Lung (tissue), 11 donors: ENCODE measurements at regions not wholly inside any gene's neighbourhood (a gene's known extent, or its start where the extent isn't known, plus 50 kb on each side); places are given as distances from the start of the nearest gene placed in this dataset.

ENCODE experiments used
- ATAC-seq: fragments of 200-7000 bp; cut with Tn5 transposase; one replicate; pipeline ENCODE4 v1.9.1; 2020; ENCODE audit warnings: moderate number of reproducible peaks; ENCODE audit not compliant: insufficient read depth, low FRiP score
- DNase-seq, 3 donors: peaks; one replicate each; pipeline ENCODE4 v3.0.0-alpha.2; 2013 to 2017
- H3K27ac ChIP-seq, 2 donors: one replicate each; pipeline ENCODE4 v1.5.1; 2013; ENCODE audit warnings: mild to moderate bottlenecking in 2 of 2, moderate library complexity in 2 of 2, control low read depth in 1 of 2, inconsistent platforms in 1 of 2, low read depth in 1 of 2, low read length in 1 of 2
- H3K27me3 ChIP-seq, 3 donors: one replicate each; pipeline ENCODE4 v1.5.1; 2013; ENCODE audit warnings: low read length in 2 of 3; ENCODE audit not compliant: control insufficient read depth in 3 of 3, insufficient read depth in 3 of 3
- H3K36me3 ChIP-seq, 4 donors: one replicate each; pipeline ENCODE4 v1.5.1; 2013; ENCODE audit warnings: low read length in 4 of 4, mild to moderate bottlenecking in 1 of 4, moderate library complexity in 1 of 4; ENCODE audit not compliant: control insufficient read depth in 4 of 4, insufficient read depth in 4 of 4
- H3K4me1 ChIP-seq, 5 donors: one replicate each; pipeline ENCODE4 v1.5.1; 2013; ENCODE audit warnings: low read length in 5 of 5, mild to moderate bottlenecking in 2 of 5, moderate library complexity in 1 of 5; ENCODE audit not compliant: control insufficient read depth in 5 of 5, insufficient read depth in 5 of 5
- H3K4me3 ChIP-seq: one replicate; pipeline ENCODE4 v1.5.1; 2013; ENCODE audit warnings: mild to moderate bottlenecking, control low read depth, moderate library complexity
- H3K9ac ChIP-seq, 2 donors: one replicate each; pipeline ENCODE4 v1.5.1; 2013; ENCODE audit warnings: low read length in 2 of 2, control low read depth in 1 of 2; ENCODE audit not compliant: insufficient read depth in 1 of 2
- H3K9me3 ChIP-seq, 4 donors: one replicate each; pipeline ENCODE4 v1.5.1; 2013; ENCODE audit warnings: low read length in 3 of 4, mild to moderate bottlenecking in 1 of 4, moderate library complexity in 1 of 4; ENCODE audit not compliant: control insufficient read depth in 4 of 4, insufficient read depth in 3 of 4
- CTCF ChIP-seq: IDR thresholded peaks from 2 replicates; pipeline ENCODE4 v1.5.1; 2012; ENCODE audit warnings: mild to moderate bottlenecking; ENCODE audit errors: control extremely low read depth, extremely low read depth
- WGBS, 2 donors: extraction: QIAGEN DNeasy Blood & Tissue Kit; methylation state at CpG; one replicate each; pipeline ENCODE4 v1.1.7; 2013; 5-methylcytosine and 5-hydroxymethylcytosine counted together
- donor health status: control.
- donor health status: control.
- donor health status: Bipolar disorder and iron deficiency.
- donor health status: healthy.
- donor health status: DM: yes; HTN: yes; CAD: no.

- Histone ChIP-seq H3K27me3 (peaks cover 0 to 3% (median 0%) of the 10 kb centered on the region in 3 donors), H3K36me3 (no peaks in the 10 kb centered on the region), H3K27ac (no peak overlapping the region), H3K9me3 (no peaks in the 10 kb centered on the region), H3K9ac (no peak overlapping the region), H3K4me3 (no peak overlapping the region), H3K4me1 (peaks cover 0 to 15% (median 7%) of the 10 kb centered on the region in 5 donors)
- ATAC-seq = no peak
- DNase-seq = no peak
- 94 to 96% methylated on average over 9 of the region's 9 CpGs for WGBS, 2 donors
- TF ChIP-seq CTCF = no peak
Measured at GRCh38 chr15:98546329-98546728, 102.0 kb upstream of the IGF1R start.

- no peaks in the 10 kb centered on the region for H3K9me3 ChIP-seq
Measured at GRCh38 chr15:98547275-98547674, 101.1 kb upstream of the IGF1R start.

GRCh38 chr15:98547741-98548138 is 100.6 kb upstream of the IGF1R start:
- DNase-seq = peak in 2 of 3 donors; percentile 74 to 79
- TF ChIP-seq CTCF = no peak
- peak; percentile 41 for ATAC-seq
- peaks cover 0 to 15% (median 7%) of the 10 kb centered on the region in 5 donors for H3K4me1 ChIP-seq
- WGBS, 2 donors = 0 to 2% methylated on average over 19 of the region's 19 CpGs
- no peaks in the 10 kb centered on the region for H3K36me3 ChIP-seq
- peaks cover 0 to 5% (median 0%) of the 10 kb centered on the region in 3 donors for H3K27me3 ChIP-seq
- H3K9me3 ChIP-seq = no peaks in the 10 kb centered on the region
- peak overlapping the region in 1 of 2 donors; percentile 81 for H3K27ac ChIP-seq
- peak overlapping the region in 1 of 2 donors; percentile 75 for H3K9ac ChIP-seq
- H3K4me3 ChIP-seq = peak overlapping the region; percentile 20

More at GRCh38 chr15:98547275-98547674, 101.1 kb upstream of the IGF1R start:
- ATAC-seq (no peak), DNase-seq (peak in 1 of 3 donors; percentile 61)
- H3K27me3 ChIP-seq = peaks cover 0 to 3% (median 0%) of the 10 kb centered on the region in 3 donors
- no peak for TF ChIP-seq CTCF
- no peak overlapping the region for H3K9ac ChIP-seq
- 9 to 15% methylated on average over 5 of the region's 5 CpGs for WGBS, 2 donors
- no peak overlapping the region for H3K4me3 ChIP-seq
- peaks cover 0 to 15% (median 7%) of the 10 kb centered on the region in 5 donors for H3K4me1 ChIP-seq
- H3K36me3 ChIP-seq = no peaks in the 10 kb centered on the region
- no peak overlapping the region for H3K27ac ChIP-seq
